Osteocyte (in vitro differentiated cells): ENCODE measurements at regions not wholly inside any gene's neighbourhood (a gene's known extent, or its start where the extent isn't known, plus 50 kb on each side); places are given as distances from the start of the nearest gene placed in this dataset.

Experiments used
- DNase-seq: peaks from one replicate; pipeline ENCODE4 v3.0.0; 2021; ENCODE audit warnings: mixed read lengths; ENCODE audit not compliant: unreplicated experiment; ENCODE audit errors: extremely low spot score
- H3K27ac Mint-ChIP-seq: one replicate; pipeline ENCODE4 v1.8.0; 2021; ENCODE audit warnings: mild to moderate bottlenecking, mixed read lengths; ENCODE audit not compliant: unreplicated experiment
- H3K27me3 Mint-ChIP-seq: one replicate; pipeline ENCODE4 v1.8.0; 2021; ENCODE audit warnings: mixed read lengths; ENCODE audit not compliant: unreplicated experiment
- H3K36me3 Mint-ChIP-seq: one replicate; pipeline ENCODE4 v1.8.0; 2021; ENCODE audit warnings: mixed read lengths; ENCODE audit not compliant: unreplicated experiment
- H3K4me1 Mint-ChIP-seq: one replicate; pipeline ENCODE4 v1.8.0; 2021; ENCODE audit warnings: mixed read lengths; ENCODE audit not compliant: unreplicated experiment
- H3K4me3 Mint-ChIP-seq: one replicate; pipeline ENCODE4 v1.8.0; 2021; ENCODE audit warnings: mild to moderate bottlenecking, moderate library complexity, mixed read lengths; ENCODE audit not compliant: unreplicated experiment
- H3K9me3 Mint-ChIP-seq: one replicate; pipeline ENCODE4 v1.8.0; 2021; ENCODE audit warnings: mixed read lengths; ENCODE audit not compliant: unreplicated experiment
- TF ChIP-seq, protein P1 (sequence below): fragments of 200-600 bp; sonication (generic); IDR thresholded peaks from 2 replicates; pipeline ENCODE4 v1.5.0; 2021; ENCODE audit warnings: antibody characterized with exemption, mild to moderate bottlenecking, moderate library complexity

DNA sequence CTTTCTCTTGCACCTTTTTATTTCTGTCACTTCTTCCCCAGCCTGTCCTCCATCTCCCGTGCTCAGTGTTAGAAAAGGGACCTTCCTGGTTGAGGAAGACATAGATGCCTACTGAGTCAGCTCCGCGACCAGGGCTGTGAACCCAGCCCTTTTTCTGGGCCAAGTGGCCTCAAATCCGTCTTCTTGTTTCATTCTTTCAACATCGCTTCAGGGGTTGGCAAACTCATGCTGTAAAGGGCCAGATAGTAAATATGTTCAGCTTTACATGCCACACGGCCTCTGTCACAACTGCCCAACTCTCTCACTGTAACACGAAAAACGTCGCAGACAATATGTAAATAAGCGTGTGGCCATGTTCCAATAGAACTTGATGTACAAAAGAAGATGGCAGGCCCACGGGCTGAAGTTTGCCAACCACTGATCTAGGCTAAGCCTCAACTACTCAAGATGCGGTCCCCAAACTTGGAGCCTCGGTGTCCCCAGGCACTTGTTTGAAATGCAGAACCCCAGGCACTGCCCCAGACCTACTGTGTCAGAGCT lies 338.4 kb downstream of the MN1 start:
- no peak for DNase-seq
- H3K9me3 Mint-ChIP-seq = no peaks in the 10 kb centered on the region
- no peaks in the 10 kb centered on the region for H3K36me3 Mint-ChIP-seq
- TF ChIP-seq, protein P1, sequence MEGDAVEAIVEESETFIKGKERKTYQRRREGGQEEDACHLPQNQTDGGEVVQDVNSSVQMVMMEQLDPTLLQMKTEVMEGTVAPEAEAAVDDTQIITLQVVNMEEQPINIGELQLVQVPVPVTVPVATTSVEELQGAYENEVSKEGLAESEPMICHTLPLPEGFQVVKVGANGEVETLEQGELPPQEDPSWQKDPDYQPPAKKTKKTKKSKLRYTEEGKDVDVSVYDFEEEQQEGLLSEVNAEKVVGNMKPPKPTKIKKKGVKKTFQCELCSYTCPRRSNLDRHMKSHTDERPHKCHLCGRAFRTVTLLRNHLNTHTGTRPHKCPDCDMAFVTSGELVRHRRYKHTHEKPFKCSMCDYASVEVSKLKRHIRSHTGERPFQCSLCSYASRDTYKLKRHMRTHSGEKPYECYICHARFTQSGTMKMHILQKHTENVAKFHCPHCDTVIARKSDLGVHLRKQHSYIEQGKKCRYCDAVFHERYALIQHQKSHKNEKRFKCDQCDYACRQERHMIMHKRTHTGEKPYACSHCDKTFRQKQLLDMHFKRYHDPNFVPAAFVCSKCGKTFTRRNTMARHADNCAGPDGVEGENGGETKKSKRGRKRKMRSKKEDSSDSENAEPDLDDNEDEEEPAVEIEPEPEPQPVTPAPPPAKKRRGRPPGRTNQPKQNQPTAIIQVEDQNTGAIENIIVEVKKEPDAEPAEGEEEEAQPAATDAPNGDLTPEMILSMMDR = no peak
- no peaks in the 10 kb centered on the region for H3K27me3 Mint-ChIP-seq
- no peak overlapping the region for H3K27ac Mint-ChIP-seq
- peaks cover 33% of the 10 kb centered on the region for H3K4me1 Mint-ChIP-seq
- H3K4me3 Mint-ChIP-seq = no peak overlapping the region

DNA sequence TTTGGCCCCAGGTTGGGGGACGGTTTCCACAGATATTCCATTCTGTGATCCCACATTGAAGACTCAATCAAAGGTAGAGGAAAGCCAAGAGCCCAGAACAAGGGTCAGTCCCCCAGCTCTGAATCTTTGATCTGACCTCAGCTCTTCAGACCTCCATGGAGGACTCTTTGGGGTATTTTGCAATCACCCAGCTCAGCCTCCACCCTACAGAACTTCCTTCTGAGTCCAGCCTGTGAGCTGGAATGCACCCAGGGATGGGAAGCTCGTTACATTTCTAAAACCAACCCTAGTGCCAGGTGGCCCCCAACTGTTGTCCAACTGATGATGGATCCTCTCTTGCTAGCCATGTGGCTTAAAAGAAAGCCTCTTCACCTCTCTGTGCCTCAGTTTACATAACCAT lies 335.3 kb downstream of the MN1 start:
- peaks cover 22% of the 10 kb centered on the region for H3K4me1 Mint-ChIP-seq
- TF ChIP-seq, protein P1 = no peak
- H3K27me3 Mint-ChIP-seq = no peaks in the 10 kb centered on the region
- H3K9me3 Mint-ChIP-seq = no peaks in the 10 kb centered on the region
- no peak for DNase-seq
- no peak overlapping the region for H3K4me3 Mint-ChIP-seq
- no peaks in the 10 kb centered on the region for H3K36me3 Mint-ChIP-seq
- H3K27ac Mint-ChIP-seq = no peak overlapping the region

DNA sequence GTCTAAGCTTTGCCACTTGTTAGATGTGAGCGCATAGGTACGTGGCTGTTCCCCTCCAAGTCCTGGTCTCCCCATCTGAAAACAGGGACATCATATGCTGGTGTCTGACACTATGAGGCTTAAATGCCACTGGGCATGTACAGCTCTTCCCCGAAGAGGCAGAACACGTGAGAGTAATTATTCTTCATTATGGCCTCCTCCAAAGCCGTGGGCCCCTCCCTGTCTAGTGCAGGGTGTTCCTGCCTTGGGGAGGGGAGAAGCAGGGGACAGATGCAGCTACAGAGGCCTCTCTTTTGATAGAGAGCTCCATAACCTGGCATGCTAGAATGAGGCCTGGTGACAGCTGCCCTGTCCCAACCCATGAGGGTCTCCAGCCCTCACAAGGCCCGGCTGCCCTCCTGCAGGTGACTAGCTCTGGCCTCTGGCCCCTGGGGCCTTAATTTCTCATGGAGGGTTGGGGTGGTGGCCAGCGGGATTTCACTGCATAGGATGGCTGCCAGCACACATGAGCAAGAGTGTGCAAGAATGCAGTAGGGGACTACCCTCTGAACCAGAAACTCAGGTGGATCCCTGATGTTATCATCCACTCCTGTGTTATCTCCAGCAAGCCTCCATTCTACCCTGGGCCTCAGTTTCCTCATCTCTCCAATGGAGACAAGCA lies 334.6 kb downstream of the MN1 start:
- no peaks in the 10 kb centered on the region for H3K9me3 Mint-ChIP-seq

DNA sequence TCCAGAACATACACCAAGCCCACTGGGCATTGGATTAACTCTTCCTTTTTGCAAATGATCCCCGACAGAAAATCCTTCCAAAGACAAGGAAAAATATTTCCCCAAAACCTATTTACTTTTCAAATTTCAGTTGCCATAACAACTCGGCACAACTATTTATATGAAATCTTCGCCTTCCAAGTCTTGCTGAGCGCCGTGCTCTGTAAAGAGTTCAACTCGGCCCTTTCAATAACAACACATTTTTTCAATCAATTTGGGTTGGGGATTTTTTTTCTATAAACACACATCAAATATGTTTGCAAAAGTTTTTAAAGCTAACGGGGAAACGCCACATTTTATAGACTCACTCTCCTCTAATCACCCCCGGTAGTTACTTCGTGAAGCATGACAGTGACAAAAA lies 333.8 kb downstream of the MN1 start:
- Mint-ChIP-seq H3K27me3 (no peaks in the 10 kb centered on the region), H3K36me3 (no peaks in the 10 kb centered on the region), H3K9me3 (no peaks in the 10 kb centered on the region), H3K4me3 (no peak overlapping the region), H3K27ac (no peak overlapping the region), H3K4me1 (peaks cover 8% of the 10 kb centered on the region)
- DNase-seq = no peak
- TF ChIP-seq, protein P1 = no peak

More for the DNA sequence above, 334.6 kb downstream of the MN1 start:
- H3K4me1 Mint-ChIP-seq = peaks cover 16% of the 10 kb centered on the region
- H3K27ac Mint-ChIP-seq = no peak overlapping the region
- H3K4me3 Mint-ChIP-seq = no peak overlapping the region
- no peaks in the 10 kb centered on the region for H3K36me3 Mint-ChIP-seq
- no peaks in the 10 kb centered on the region for H3K27me3 Mint-ChIP-seq
- TF ChIP-seq, protein P1 = no peak
- no peak for DNase-seq

DNA sequence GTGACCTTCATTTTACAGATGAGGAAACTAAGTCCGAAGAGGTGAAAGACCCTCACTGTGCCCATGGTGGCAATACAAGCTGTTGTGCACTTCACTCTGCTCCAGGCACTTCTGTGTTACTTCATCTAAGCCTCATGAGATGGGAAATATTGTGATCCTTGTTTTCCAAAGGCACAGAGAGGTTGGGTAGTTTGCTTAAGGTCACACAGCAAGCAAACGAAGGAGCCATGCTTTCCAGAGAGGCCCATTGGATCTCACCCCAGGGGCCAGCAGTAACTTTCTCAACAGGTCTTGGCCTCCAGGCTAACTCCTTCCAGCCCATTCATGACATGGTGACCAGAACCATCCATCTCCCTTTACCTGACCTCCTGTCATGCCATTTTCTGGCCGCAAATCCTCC lies 332.8 kb downstream of the MN1 start:
- TF ChIP-seq, protein P1 = no peak
- Mint-ChIP-seq H3K4me3 (no peak overlapping the region), H3K36me3 (no peaks in the 10 kb centered on the region), H3K27ac (no peak overlapping the region), H3K27me3 (no peaks in the 10 kb centered on the region), H3K9me3 (no peaks in the 10 kb centered on the region), H3K4me1 (peaks cover 7% of the 10 kb centered on the region)
- no peak for DNase-seq
